Glutamatergic neuron (in vitro differentiated cells): ENCODE measurements at regions not wholly inside any gene's neighbourhood (a gene's known extent, or its start where the extent isn't known, plus 50 kb on each side); places are given as distances from the start of the nearest gene placed in this dataset.

ENCODE experiments used
- DNase-seq: peaks from one replicate; pipeline ENCODE4 v3.0.0; 2022
- H3K27ac Mint-ChIP-seq: one replicate; pipeline ENCODE4 v1.8.0; 2020; ENCODE audit warnings: mild to moderate bottlenecking, mixed read lengths, inconsistent platforms; ENCODE audit not compliant: unreplicated experiment
- H3K27me3 Mint-ChIP-seq: one replicate; pipeline ENCODE4 v1.8.0; 2020; ENCODE audit warnings: mild to moderate bottlenecking, moderate library complexity, mixed read lengths, inconsistent platforms; ENCODE audit not compliant: unreplicated experiment
- H3K36me3 Mint-ChIP-seq: one replicate; pipeline ENCODE4 v1.8.0; 2020; ENCODE audit warnings: mild to moderate bottlenecking, mixed read lengths, inconsistent platforms; ENCODE audit not compliant: unreplicated experiment
- H3K4me1 Mint-ChIP-seq: one replicate; pipeline ENCODE4 v1.8.0; 2020; ENCODE audit warnings: mild to moderate bottlenecking, low read depth, mixed read lengths, inconsistent platforms; ENCODE audit not compliant: unreplicated experiment
- H3K4me3 Mint-ChIP-seq: one replicate; pipeline ENCODE4 v1.8.0; 2020; ENCODE audit warnings: mild to moderate bottlenecking, mixed read lengths, inconsistent platforms; ENCODE audit not compliant: unreplicated experiment
- H3K9me3 Mint-ChIP-seq: one replicate; pipeline ENCODE4 v1.8.0; 2020; ENCODE audit warnings: mild to moderate bottlenecking, moderate library complexity, mixed read lengths, inconsistent platforms; ENCODE audit not compliant: unreplicated experiment
- TF ChIP-seq, protein P1 (sequence below): fragments of 200-600 bp; sonication (generic); IDR thresholded peaks from one replicate; pipeline ENCODE4 v1.5.0; 2021; ENCODE audit not compliant: partially characterized antibody, unreplicated experiment

DNA sequence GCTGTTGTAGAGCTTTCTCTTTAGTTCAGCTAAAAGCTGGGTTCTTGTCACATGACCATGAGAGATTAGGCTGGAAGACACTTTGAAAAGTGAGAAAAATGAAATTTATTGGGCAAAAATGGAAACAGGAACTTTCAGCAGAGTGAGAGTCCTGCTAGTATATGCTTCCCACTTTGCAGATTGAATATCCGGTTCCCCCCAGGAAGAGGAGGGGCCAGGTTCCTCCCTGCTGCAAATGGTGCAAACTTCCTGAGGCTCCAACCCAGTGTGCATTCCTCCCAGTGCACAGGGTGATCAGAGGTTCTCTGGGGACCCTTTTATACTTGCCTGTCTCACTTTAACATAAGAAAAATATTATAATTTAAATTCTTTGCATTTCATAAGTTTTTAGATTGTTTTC is 119.9 kb upstream of the SPIN4 start:
- peaks cover 4% of the 10 kb centered on the region for H3K36me3 Mint-ChIP-seq
- no peaks in the 10 kb centered on the region for H3K4me1 Mint-ChIP-seq
- DNase-seq: no peak
- no peak overlapping the region for H3K4me3 Mint-ChIP-seq
- TF ChIP-seq, protein P1, sequence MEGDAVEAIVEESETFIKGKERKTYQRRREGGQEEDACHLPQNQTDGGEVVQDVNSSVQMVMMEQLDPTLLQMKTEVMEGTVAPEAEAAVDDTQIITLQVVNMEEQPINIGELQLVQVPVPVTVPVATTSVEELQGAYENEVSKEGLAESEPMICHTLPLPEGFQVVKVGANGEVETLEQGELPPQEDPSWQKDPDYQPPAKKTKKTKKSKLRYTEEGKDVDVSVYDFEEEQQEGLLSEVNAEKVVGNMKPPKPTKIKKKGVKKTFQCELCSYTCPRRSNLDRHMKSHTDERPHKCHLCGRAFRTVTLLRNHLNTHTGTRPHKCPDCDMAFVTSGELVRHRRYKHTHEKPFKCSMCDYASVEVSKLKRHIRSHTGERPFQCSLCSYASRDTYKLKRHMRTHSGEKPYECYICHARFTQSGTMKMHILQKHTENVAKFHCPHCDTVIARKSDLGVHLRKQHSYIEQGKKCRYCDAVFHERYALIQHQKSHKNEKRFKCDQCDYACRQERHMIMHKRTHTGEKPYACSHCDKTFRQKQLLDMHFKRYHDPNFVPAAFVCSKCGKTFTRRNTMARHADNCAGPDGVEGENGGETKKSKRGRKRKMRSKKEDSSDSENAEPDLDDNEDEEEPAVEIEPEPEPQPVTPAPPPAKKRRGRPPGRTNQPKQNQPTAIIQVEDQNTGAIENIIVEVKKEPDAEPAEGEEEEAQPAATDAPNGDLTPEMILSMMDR: no peak
- H3K27me3 Mint-ChIP-seq: no peaks in the 10 kb centered on the region
- H3K27ac Mint-ChIP-seq: no peak overlapping the region
- no peaks in the 10 kb centered on the region for H3K9me3 Mint-ChIP-seq

DNA sequence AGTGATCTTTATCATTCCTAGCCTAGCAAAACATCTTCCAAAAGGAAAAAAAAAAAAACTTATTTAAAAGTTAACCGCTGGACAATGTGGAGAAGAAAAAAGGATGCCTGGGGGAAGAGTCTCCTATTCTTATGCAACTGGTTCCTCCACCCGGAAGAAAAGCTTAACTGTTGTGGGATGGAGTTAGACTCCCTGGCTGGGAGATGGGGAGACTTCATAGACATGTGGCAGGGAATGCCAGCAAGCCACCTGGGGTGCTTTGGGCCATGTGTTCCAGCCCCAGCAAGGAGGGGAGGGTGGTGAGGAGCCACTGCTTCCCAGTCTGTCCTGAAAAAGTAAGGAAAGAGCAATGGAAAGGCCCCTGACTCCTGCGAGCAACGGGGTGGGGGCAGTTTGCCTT is 119.4 kb upstream of the SPIN4 start:
- no peaks in the 10 kb centered on the region for H3K4me1 Mint-ChIP-seq
- H3K36me3 Mint-ChIP-seq: peaks cover 4% of the 10 kb centered on the region
- TF ChIP-seq, protein P1: no peak
- no peaks in the 10 kb centered on the region for H3K9me3 Mint-ChIP-seq
- no peak overlapping the region for H3K4me3 Mint-ChIP-seq
- H3K27ac Mint-ChIP-seq: no peak overlapping the region
- no peaks in the 10 kb centered on the region for H3K27me3 Mint-ChIP-seq
- DNase-seq: no peak

DNA sequence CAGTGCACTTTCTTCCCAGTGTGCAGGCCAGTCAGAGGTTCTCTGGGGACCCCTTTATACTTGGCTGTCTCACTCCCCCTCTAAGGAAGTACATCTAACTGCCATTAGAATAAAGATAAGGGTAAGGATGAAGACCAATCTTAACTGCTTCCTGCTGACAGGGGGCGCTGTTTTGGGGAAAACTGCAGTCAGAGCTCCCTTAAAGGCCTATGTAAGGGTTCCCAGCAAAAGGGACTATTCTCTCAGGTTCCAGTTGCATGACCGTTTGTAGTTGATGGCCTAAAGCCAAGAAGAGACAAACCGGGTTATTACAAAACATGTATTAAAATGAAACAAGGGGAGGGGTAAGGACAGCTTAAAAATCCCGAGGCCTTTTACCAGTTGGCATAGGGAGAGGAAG is 115.6 kb upstream of the SPIN4 start:
- no peaks in the 10 kb centered on the region for H3K4me1 Mint-ChIP-seq
- H3K9me3 Mint-ChIP-seq: peaks cover 5% of the 10 kb centered on the region
- H3K4me3 Mint-ChIP-seq: no peak overlapping the region
- DNase-seq: no peak
- H3K27ac Mint-ChIP-seq: no peak overlapping the region
- no peaks in the 10 kb centered on the region for H3K36me3 Mint-ChIP-seq
- TF ChIP-seq, protein P1: no peak
- no peaks in the 10 kb centered on the region for H3K27me3 Mint-ChIP-seq

DNA sequence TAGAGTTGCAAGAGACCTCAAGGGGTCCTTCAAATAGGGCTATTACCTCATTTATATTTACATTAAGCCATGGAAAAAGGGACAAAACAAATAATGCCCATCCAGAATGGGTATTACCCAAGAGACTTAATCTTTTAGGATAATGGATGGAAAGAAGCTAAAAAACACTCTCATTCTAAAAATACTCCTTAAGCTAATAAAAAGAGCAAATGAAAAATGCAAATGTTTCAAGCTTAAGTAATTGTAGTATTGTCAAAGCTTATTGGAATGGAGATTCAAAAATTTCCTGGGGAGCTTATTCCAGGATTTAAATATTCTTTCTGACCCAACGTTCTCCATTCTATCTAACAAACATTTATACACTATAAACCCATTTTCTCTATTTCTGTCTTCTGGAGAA is 107.8 kb upstream of the SPIN4 start:
- Mint-ChIP-seq H3K4me1 (peaks cover 1% of the 10 kb centered on the region), H3K27me3 (no peaks in the 10 kb centered on the region), H3K36me3 (no peaks in the 10 kb centered on the region), H3K9me3 (peaks cover 1% of the 10 kb centered on the region), H3K4me3 (no peak overlapping the region), H3K27ac (no peak overlapping the region)
- TF ChIP-seq, protein P1: no peak
- no peak for DNase-seq

DNA sequence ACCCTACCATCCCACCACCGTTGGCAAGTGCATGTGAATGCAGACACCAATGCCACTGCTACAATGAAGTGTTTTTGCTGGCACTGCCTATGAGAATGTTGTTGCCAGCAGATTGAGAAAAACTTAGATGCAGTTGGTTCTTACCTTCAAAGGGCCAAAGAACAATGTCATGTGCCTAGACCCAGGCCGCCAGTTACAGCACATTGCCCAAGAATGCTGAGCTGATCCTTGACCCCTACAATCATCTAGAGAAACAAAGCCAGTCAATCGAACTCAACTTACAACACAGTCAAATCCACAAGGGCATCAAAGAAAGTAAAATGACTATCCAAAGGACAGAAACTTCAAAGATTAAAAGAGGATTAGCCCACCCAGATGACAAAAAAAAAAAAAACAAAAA is 102.4 kb upstream of the SPIN4 start:
- Mint-ChIP-seq H3K36me3 (peaks cover 5% of the 10 kb centered on the region), H3K27ac (no peak overlapping the region), H3K9me3 (peaks cover 3% of the 10 kb centered on the region), H3K27me3 (peaks cover 2% of the 10 kb centered on the region), H3K4me1 (peaks cover 1% of the 10 kb centered on the region), H3K4me3 (no peak overlapping the region)
- DNase-seq: no peak
- TF ChIP-seq, protein P1: no peak
